ENCODE measurements at regions not wholly inside any gene's neighbourhood (a gene's known extent, or its start where the extent isn't known, plus 50 kb on each side); places are given as distances from the start of the nearest gene placed in this dataset.

DNA sequence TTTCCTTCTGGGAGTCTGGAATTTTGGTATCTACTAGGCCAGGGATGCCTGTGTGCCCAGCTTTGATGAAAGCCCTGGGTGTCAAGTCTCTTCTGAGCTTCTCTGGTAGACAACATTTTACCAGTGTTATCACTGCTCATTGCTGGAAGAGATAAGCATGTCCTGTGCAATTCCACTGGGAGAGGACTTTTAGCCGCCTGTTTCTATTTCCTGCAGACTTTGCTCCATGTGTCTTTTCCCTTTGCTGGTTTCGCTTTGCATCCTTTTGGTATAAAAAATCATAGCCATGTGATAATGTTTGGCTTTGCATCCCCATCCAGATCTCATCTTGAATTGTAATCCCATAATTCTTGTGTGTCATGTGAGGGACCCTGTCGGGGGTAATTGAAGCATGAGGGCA is 163.2 kb downstream of the SLC28A3 start:
- TF ChIP-seq POLR2A (IDR thresholded peaks at IDR 0.05), result no peak
- TF ChIP-seq, protein P1, sequence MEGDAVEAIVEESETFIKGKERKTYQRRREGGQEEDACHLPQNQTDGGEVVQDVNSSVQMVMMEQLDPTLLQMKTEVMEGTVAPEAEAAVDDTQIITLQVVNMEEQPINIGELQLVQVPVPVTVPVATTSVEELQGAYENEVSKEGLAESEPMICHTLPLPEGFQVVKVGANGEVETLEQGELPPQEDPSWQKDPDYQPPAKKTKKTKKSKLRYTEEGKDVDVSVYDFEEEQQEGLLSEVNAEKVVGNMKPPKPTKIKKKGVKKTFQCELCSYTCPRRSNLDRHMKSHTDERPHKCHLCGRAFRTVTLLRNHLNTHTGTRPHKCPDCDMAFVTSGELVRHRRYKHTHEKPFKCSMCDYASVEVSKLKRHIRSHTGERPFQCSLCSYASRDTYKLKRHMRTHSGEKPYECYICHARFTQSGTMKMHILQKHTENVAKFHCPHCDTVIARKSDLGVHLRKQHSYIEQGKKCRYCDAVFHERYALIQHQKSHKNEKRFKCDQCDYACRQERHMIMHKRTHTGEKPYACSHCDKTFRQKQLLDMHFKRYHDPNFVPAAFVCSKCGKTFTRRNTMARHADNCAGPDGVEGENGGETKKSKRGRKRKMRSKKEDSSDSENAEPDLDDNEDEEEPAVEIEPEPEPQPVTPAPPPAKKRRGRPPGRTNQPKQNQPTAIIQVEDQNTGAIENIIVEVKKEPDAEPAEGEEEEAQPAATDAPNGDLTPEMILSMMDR (IDR thresholded peaks at IDR 0.05), result no peak
